ENCODE measurements at regions not wholly inside any gene's neighbourhood (a gene's known extent, or its start where the extent isn't known, plus 50 kb on each side); places are given as distances from the start of the nearest gene placed in this dataset.

DNA sequence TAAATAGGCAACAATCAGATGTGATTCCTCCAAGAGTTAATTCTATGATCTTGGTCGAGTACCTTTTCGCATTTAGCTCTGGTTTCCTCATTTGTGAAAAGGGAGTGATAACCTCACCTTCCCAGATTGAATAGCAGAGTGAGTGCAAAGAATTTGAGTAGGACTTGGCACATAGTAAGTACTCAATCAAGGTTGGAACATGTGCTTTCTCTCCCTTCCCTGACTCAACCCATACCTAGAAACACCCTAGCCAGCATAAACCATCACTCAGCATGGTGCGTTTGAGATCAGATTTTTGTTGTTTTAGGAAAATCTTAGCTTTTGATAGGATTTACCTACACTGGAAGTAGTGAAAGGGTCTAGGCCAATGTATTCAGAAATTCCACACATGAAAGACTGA lies 333.4 kb upstream of the NT5E start:
- no peak overlapping the region for H3K27ac ChIP-seq
- TF ChIP-seq, protein P1, sequence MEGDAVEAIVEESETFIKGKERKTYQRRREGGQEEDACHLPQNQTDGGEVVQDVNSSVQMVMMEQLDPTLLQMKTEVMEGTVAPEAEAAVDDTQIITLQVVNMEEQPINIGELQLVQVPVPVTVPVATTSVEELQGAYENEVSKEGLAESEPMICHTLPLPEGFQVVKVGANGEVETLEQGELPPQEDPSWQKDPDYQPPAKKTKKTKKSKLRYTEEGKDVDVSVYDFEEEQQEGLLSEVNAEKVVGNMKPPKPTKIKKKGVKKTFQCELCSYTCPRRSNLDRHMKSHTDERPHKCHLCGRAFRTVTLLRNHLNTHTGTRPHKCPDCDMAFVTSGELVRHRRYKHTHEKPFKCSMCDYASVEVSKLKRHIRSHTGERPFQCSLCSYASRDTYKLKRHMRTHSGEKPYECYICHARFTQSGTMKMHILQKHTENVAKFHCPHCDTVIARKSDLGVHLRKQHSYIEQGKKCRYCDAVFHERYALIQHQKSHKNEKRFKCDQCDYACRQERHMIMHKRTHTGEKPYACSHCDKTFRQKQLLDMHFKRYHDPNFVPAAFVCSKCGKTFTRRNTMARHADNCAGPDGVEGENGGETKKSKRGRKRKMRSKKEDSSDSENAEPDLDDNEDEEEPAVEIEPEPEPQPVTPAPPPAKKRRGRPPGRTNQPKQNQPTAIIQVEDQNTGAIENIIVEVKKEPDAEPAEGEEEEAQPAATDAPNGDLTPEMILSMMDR (conservative IDR thresholded peaks at IDR 0.05) = no peak

- TF ChIP-seq, protein P1 (conservative IDR thresholded peaks at IDR 0.05) = no peak
- no peak overlapping the region for H3K27ac ChIP-seq
Observed at GRCh38 chr6:85115876-85116275, 334.0 kb upstream of the NT5E start.

GRCh38 chr6:85115376-85115775 lies 334.5 kb upstream of the NT5E start:
- TF ChIP-seq, protein P1 (conservative IDR thresholded peaks at IDR 0.05) = no peak
- no peak overlapping the region for H3K27ac ChIP-seq

GRCh38 chr6:85114581-85114935 lies 335.3 kb upstream of the NT5E start:
- TF ChIP-seq, protein P1 (conservative IDR thresholded peaks at IDR 0.05) = no peak
- no peak overlapping the region for H3K27ac ChIP-seq

- H3K27ac ChIP-seq = no peak overlapping the region
- TF ChIP-seq, protein P1 (conservative IDR thresholded peaks at IDR 0.05) = no peak
Observed at GRCh38 chr6:85113934-85114580, 335.8 kb upstream of the NT5E start.

GRCh38 chr6:85112540-85112939 lies 337.3 kb upstream of the NT5E start:
- no peak overlapping the region for H3K27ac ChIP-seq
- TF ChIP-seq, protein P1 (conservative IDR thresholded peaks at IDR 0.05) = no peak

- TF ChIP-seq, protein P1 (conservative IDR thresholded peaks at IDR 0.05) = no peak
- no peak overlapping the region for H3K27ac ChIP-seq
Observed at GRCh38 chr6:85111481-85112011, 338.3 kb upstream of the NT5E start.
